Glutamatergic neuron (in vitro differentiated cells): ENCODE measurements at regions not wholly inside any gene's neighbourhood (a gene's known extent, or its start where the extent isn't known, plus 50 kb on each side); places are given as distances from the start of the nearest gene placed in this dataset.
"Not testable (repeated sequence)": the region's sequence is repeated elsewhere in the genome, so short reads cannot be mapped to it uniquely, and the experiment has no call there.

Experiments used
- DNase-seq: peaks from one replicate; pipeline ENCODE4 v3.0.0; 2022
- H3K27ac Mint-ChIP-seq: one replicate; pipeline ENCODE4 v1.8.0; 2020; ENCODE audit warnings: mild to moderate bottlenecking, mixed read lengths, inconsistent platforms; ENCODE audit not compliant: unreplicated experiment
- H3K27me3 Mint-ChIP-seq: one replicate; pipeline ENCODE4 v1.8.0; 2020; ENCODE audit warnings: mild to moderate bottlenecking, moderate library complexity, mixed read lengths, inconsistent platforms; ENCODE audit not compliant: unreplicated experiment
- H3K36me3 Mint-ChIP-seq: one replicate; pipeline ENCODE4 v1.8.0; 2020; ENCODE audit warnings: mild to moderate bottlenecking, mixed read lengths, inconsistent platforms; ENCODE audit not compliant: unreplicated experiment
- H3K4me1 Mint-ChIP-seq: one replicate; pipeline ENCODE4 v1.8.0; 2020; ENCODE audit warnings: mild to moderate bottlenecking, low read depth, mixed read lengths, inconsistent platforms; ENCODE audit not compliant: unreplicated experiment
- H3K4me3 Mint-ChIP-seq: one replicate; pipeline ENCODE4 v1.8.0; 2020; ENCODE audit warnings: mild to moderate bottlenecking, mixed read lengths, inconsistent platforms; ENCODE audit not compliant: unreplicated experiment
- H3K9me3 Mint-ChIP-seq: one replicate; pipeline ENCODE4 v1.8.0; 2020; ENCODE audit warnings: mild to moderate bottlenecking, moderate library complexity, mixed read lengths, inconsistent platforms; ENCODE audit not compliant: unreplicated experiment
- TF ChIP-seq, protein P1 (sequence below): fragments of 200-600 bp; sonication (generic); IDR thresholded peaks from one replicate; pipeline ENCODE4 v1.5.0; 2021; ENCODE audit not compliant: partially characterized antibody, unreplicated experiment

DNA sequence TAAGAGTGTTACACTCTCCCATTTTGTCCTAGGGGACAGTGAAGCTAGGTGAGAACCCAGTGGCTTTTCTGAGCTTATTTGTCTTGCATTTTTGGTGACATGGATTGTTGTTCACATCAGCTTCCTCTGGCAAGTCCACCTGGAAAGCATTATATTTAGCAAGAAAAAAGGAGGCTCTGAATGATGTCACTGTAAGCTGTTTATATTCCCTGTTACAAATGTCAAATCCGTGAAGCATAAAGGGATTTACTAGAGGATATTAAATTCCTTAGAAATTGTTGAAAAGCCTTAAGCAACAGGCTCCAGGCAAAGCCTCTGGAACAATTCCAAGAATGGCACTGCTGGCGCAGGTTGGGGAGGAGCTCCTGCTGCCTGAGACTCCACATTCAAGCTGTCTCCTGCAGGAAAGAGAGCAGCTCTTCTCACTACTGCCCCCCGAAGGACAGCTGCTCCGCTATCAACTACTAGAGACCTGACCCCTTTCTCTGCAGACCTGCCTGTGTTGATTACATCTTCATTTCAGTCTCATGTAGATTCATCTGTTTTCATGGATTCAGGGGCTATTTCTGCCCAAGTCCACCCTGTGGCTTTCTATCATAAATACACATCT, 295.4 kb downstream of the RPIA start:
- H3K27ac Mint-ChIP-seq, H3K9me3 Mint-ChIP-seq, H3K4me3 Mint-ChIP-seq, H3K4me1 Mint-ChIP-seq, H3K36me3 Mint-ChIP-seq, H3K27me3 Mint-ChIP-seq: not testable (repeated sequence)
- peak; percentile 51 for DNase-seq

- not testable (repeated sequence) for H3K9me3 Mint-ChIP-seq, H3K4me1 Mint-ChIP-seq, DNase-seq, H3K27ac Mint-ChIP-seq, H3K36me3 Mint-ChIP-seq, H3K4me3 Mint-ChIP-seq, H3K27me3 Mint-ChIP-seq
Observed at GRCh38 chr2:88988617-88989016, 297.1 kb downstream of the RPIA start.

GRCh38 chr2:88992819-88993218, 301.3 kb downstream of the RPIA start:
- not testable (repeated sequence) for H3K27me3 Mint-ChIP-seq, H3K4me1 Mint-ChIP-seq, H3K9me3 Mint-ChIP-seq, H3K27ac Mint-ChIP-seq, DNase-seq, H3K4me3 Mint-ChIP-seq, H3K36me3 Mint-ChIP-seq

- not testable (repeated sequence) for H3K4me1 Mint-ChIP-seq, H3K27me3 Mint-ChIP-seq, H3K27ac Mint-ChIP-seq, H3K4me3 Mint-ChIP-seq, H3K36me3 Mint-ChIP-seq, DNase-seq, H3K9me3 Mint-ChIP-seq
Observed at GRCh38 chr2:88994856-88995255, 303.4 kb downstream of the RPIA start.

DNA sequence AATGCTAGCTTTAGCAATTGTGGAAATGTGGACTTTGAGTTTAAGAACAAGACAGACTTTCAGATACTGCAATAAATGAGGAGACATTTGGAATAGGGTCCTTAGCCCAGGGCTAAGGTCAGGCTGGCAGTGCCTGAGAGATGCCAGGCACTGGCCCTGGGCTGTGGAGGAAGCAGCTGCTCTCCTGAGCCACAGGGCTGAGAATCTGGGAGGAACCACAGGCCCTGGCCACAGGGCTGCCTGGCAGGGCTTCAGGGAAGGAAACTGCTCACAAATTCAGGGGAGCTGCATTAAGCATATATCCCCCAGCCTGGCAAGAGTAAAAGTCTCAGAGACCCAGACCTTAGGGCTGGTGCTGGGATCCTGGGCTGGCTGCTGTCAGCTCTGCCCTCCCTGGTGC, 305.1 kb downstream of the RPIA start:
- not testable (repeated sequence) for H3K4me1 Mint-ChIP-seq, H3K4me3 Mint-ChIP-seq, H3K27ac Mint-ChIP-seq, H3K36me3 Mint-ChIP-seq, H3K9me3 Mint-ChIP-seq, H3K27me3 Mint-ChIP-seq, DNase-seq

- H3K4me1 Mint-ChIP-seq = no peaks in the 10 kb centered on the region
- H3K4me3 Mint-ChIP-seq = no peak overlapping the region
- TF ChIP-seq, protein P1, sequence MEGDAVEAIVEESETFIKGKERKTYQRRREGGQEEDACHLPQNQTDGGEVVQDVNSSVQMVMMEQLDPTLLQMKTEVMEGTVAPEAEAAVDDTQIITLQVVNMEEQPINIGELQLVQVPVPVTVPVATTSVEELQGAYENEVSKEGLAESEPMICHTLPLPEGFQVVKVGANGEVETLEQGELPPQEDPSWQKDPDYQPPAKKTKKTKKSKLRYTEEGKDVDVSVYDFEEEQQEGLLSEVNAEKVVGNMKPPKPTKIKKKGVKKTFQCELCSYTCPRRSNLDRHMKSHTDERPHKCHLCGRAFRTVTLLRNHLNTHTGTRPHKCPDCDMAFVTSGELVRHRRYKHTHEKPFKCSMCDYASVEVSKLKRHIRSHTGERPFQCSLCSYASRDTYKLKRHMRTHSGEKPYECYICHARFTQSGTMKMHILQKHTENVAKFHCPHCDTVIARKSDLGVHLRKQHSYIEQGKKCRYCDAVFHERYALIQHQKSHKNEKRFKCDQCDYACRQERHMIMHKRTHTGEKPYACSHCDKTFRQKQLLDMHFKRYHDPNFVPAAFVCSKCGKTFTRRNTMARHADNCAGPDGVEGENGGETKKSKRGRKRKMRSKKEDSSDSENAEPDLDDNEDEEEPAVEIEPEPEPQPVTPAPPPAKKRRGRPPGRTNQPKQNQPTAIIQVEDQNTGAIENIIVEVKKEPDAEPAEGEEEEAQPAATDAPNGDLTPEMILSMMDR = no peak
- H3K36me3 Mint-ChIP-seq = no peaks in the 10 kb centered on the region
- DNase-seq = no peak
- H3K27ac Mint-ChIP-seq = no peak overlapping the region
- no peaks in the 10 kb centered on the region for H3K27me3 Mint-ChIP-seq
- no peaks in the 10 kb centered on the region for H3K9me3 Mint-ChIP-seq
Observed at GRCh38 chr2:88999365-88999764, 307.9 kb downstream of the RPIA start.

GRCh38 chr2:89000235-89000634, 308.8 kb downstream of the RPIA start:
- Mint-ChIP-seq H3K4me1 (no peaks in the 10 kb centered on the region), H3K9me3 (no peaks in the 10 kb centered on the region), H3K27ac (no peak overlapping the region), H3K36me3 (no peaks in the 10 kb centered on the region), H3K27me3 (no peaks in the 10 kb centered on the region), H3K4me3 (no peak overlapping the region)
- TF ChIP-seq, protein P1 = no peak
- DNase-seq = no peak

DNA sequence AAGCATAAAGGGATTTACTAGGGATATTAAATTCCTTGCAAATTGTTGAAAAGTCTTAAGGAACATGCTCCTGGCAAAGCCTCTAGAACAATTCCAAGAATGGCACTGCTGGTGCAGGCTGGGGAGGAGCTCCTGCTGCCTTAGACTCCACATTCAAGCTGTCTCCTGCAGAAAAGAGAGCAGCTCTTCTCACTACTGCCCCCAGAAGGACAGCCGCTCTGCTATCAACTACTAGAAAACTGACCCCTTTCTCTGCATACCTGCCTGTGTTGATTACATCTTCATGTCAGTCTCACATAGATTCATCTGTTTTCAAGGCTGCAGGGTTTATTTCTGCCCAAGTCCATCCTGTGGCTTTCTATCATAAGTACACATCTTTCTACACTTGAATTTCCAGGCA, 312.8 kb downstream of the RPIA start:
- not testable (repeated sequence) for H3K9me3 Mint-ChIP-seq, H3K4me3 Mint-ChIP-seq, H3K4me1 Mint-ChIP-seq, H3K27me3 Mint-ChIP-seq, DNase-seq, H3K36me3 Mint-ChIP-seq, H3K27ac Mint-ChIP-seq

DNA sequence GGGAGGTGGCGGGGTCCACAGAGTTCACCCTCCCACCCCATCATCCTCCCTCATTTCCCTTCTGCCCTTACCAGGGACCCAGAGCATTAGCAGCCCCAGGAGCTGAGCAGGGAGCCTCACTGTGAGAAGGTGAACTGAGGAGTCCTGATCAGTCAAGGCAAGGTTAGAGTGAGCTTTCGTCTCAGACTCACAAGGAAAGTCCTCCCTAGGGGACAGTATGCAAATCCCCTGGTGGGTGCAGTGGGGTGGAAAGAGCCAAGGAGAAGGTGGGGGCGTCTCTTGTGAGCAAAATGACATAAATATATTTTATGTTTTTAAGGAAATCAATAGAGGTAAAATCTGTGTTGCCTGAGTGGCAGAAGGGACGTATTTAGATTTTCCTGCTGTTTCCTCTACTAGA, 329.1 kb downstream of the RPIA start:
- H3K27ac Mint-ChIP-seq, H3K36me3 Mint-ChIP-seq, H3K4me3 Mint-ChIP-seq, H3K4me1 Mint-ChIP-seq, H3K9me3 Mint-ChIP-seq, H3K27me3 Mint-ChIP-seq, DNase-seq: not testable (repeated sequence)

DNA sequence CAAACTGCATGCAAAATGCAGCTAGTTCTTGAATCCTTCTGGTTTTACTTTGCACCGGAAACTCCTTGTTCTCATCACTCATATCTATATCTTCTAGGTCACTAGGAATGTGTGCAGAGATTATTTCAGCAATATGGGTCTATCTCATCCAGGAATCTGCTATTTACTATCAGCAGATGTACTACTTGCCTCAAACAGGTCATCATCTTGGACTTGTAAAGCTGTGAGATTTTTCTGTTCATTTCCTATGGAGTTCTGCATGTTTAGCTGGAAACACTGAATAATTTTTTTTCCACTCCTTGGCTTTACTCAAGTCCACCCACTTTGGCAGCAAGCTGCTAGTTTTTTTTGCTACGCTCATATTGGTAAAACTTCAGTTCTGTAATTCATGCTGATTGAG, 334.8 kb downstream of the RPIA start:
- H3K27ac Mint-ChIP-seq, H3K36me3 Mint-ChIP-seq, H3K4me3 Mint-ChIP-seq, DNase-seq, H3K27me3 Mint-ChIP-seq, H3K9me3 Mint-ChIP-seq, H3K4me1 Mint-ChIP-seq: not testable (repeated sequence)

- H3K36me3 Mint-ChIP-seq, H3K4me3 Mint-ChIP-seq, H3K27ac Mint-ChIP-seq, H3K27me3 Mint-ChIP-seq, H3K4me1 Mint-ChIP-seq, H3K9me3 Mint-ChIP-seq, DNase-seq: not testable (repeated sequence)
Observed at GRCh38 chr2:89027115-89027514, 335.6 kb downstream of the RPIA start.
